GM23248 (cell line): ENCODE measurements at regions not wholly inside any gene's neighbourhood (a gene's known extent, or its start where the extent isn't known, plus 50 kb on each side); places are given as distances from the start of the nearest gene placed in this dataset.

Source experiments
- EZH2 ChIP-seq: fragments of 200-600 bp; sonication (generic); IDR thresholded peaks from 2 replicates; pipeline ENCODE4 v1.6.1; 2018; ENCODE audit warnings: antibody characterized with exemption, mild to moderate bottlenecking; ENCODE audit not compliant: insufficient read depth, poor library complexity, severe bottlenecking
- EZH2phosphoT487 ChIP-seq: fragments of 200-600 bp; sonication (generic); IDR thresholded peaks from 2 replicates; pipeline ENCODE4 v1.6.1; 2018; ENCODE audit warnings: antibody characterized with exemption, moderate library complexity, mild to moderate bottlenecking, low read depth; ENCODE audit not compliant: insufficient read depth

DNA sequence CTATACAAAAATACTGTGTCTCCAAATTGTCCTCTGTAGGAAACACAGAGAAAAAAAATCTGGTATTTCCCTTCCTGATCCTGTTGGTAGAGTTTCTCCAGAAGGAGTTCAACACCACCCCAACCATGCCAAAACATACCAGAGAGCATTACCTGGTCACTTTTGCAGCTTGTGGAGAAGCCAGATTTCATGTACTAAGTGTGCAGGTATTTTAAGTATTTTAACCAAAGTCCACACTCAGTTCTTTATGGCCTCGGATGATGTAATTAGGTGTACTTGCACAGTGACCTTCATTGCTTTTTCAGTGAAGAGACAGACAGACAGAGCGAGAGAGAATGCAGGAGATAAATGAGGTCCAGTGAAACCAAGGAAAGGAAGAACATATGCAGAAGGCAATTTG is 2046.8 kb upstream of the CDH9 start:
- no peak for TF ChIP-seq EZH2
- TF ChIP-seq EZH2phosphoT487 = no peak
